Transverse colon (tissue), 4 donors: ENCODE measurements at regions not wholly inside any gene's neighbourhood (a gene's known extent, or its start where the extent isn't known, plus 50 kb on each side); places are given as distances from the start of the nearest gene placed in this dataset.

Experiments
- DNase-seq: peaks from one replicate; pipeline ENCODE4 v3.0.0-alpha.2; 2019
- H3K27ac ChIP-seq, 4 donors: fragments of 200-600 bp; sonication (generic); 2 replicates each; pipeline ENCODE4 v1.5.1; 2016 to 2018; ENCODE audit warnings: inconsistent platforms in 4 of 4
- H3K27me3 ChIP-seq: fragments of 200-600 bp; sonication (generic); 2 replicates; pipeline ENCODE4 v1.5.1; 2017; ENCODE audit warnings: inconsistent platforms
- H3K36me3 ChIP-seq, 4 donors: fragments of 200-600 bp; sonication (generic); 2 replicates each; pipeline ENCODE4 v1.5.1; 2017 to 2019; ENCODE audit warnings: inconsistent platforms in 4 of 4
- H3K4me1 ChIP-seq, 4 donors: fragments of 200-600 bp; sonication (generic); 2 replicates each; pipeline ENCODE4 v1.5.1; 2017 to 2020; ENCODE audit warnings: inconsistent platforms in 4 of 4
- H3K4me3 ChIP-seq, 4 donors: fragments of 200-600 bp; sonication (generic); 1 replicate in 1 of 4; 2 replicates in 3 of 4; pipeline versions ENCODE4 v1.5.1 to v1.6.1; 2017 to 2019; ENCODE audit warnings: inconsistent platforms in 4 of 4
- H3K9me3 ChIP-seq, 2 donors: fragments of 200-600 bp; sonication (generic); 2 replicates each; pipeline ENCODE4 v1.5.1; 2017 to 2019; ENCODE audit warnings: inconsistent platforms in 2 of 2
- CTCF ChIP-seq, 5 experiments: fragments of 200-600 bp in 3 of 5; fragments of 450-650 bp in 2 of 5; sonication (generic) in 3 of 5; IDR thresholded peaks; 1 replicate in 2 of 5; 2 replicates in 3 of 5; pipeline ENCODE4 v1.5.1; 2016 to 2017; ENCODE audit warnings: antibody characterized with exemption in 5 of 5, inconsistent platforms in 3 of 5, mild to moderate bottlenecking in 2 of 5, moderate library complexity in 1 of 5
- EP300 ChIP-seq: sonication (generic); formaldehyde crosslinking; IDR thresholded peaks from one replicate; pipeline ENCODE4 v1.6.1; 2017; ENCODE audit warnings: antibody characterized with exemption, low read depth
- POLR2A ChIP-seq: fragments of 450-650 bp; IDR thresholded peaks from one replicate; pipeline ENCODE4 v1.6.1; 2016; ENCODE audit warnings: antibody characterized with exemption, mild to moderate bottlenecking, moderate library complexity
- POLR2AphosphoS5 ChIP-seq, 3 donors: sonication (generic); formaldehyde crosslinking; IDR thresholded peaks; one replicate each; pipeline ENCODE4 v1.6.1; 2016; ENCODE audit warnings: antibody characterized with exemption in 3 of 3
- WGBS, 2 donors: methylation state at CpG; one replicate each; pipeline ENCODE4 v1.1.5; 2018; ENCODE audit warnings: low coverage in 1 of 2; 5-methylcytosine and 5-hydroxymethylcytosine counted together
- in situ Hi-C, 4 donors: fragments of 200-750 bp; cut with MboI; loops; one replicate each; pipeline versions ENCODE4 v1.15.0 to v1.15.1; 2017; ENCODE audit warnings: low sequenced_read_pairs in 3 of 4, low pct_ligation_motif_present in 1 of 4, low pct_unique_long_range_greater_than_20kb in 1 of 4
- intact Hi-C: fragments of 100-400 bp; cut with DNase I; formaldehyde crosslinking; loops from one replicate; pipeline ENCODE4 v1.15.1; 2023; ENCODE audit warnings: low total_unique reads

GRCh38 chr2:41947701-41948396, 100.0 kb upstream of the PKDCC start:
- 45 to 47% methylated on average over 7 to 11 of the region's 11 CpGs for WGBS, 2 donors
- no peak for TF ChIP-seq POLR2AphosphoS5 (IDR thresholded peaks at IDR 0.05)
- no peak for TF ChIP-seq EP300
- TF ChIP-seq CTCF (IDR thresholded peaks at IDR 0.05) = no peak
- H3K27ac ChIP-seq = peak overlapping the region in 1 of 4 donors; percentile 2
- no peak overlapping the region for H3K4me3 ChIP-seq
- no peaks in the 10 kb centered on the region for H3K27me3 ChIP-seq
- peaks cover 0 to 7% (median 1%) of the 10 kb centered on the region in 4 donors for H3K4me1 ChIP-seq
- intact Hi-C loops = no loop called here
- no peaks in the 10 kb centered on the region for H3K9me3 ChIP-seq
- DNase-seq = no peak
- in situ Hi-C loops = no loop called here
- H3K36me3 ChIP-seq = no peaks in the 10 kb centered on the region

GRCh38 chr2:41948397-41948763, 99.4 kb upstream of the PKDCC start:
- Histone ChIP-seq H3K4me1 (peaks cover 0 to 7% (median 1%) of the 10 kb centered on the region in 4 donors), H3K9me3 (no peaks in the 10 kb centered on the region), H3K36me3 (no peaks in the 10 kb centered on the region), H3K27me3 (no peaks in the 10 kb centered on the region), H3K27ac (no peak overlapping the region), H3K4me3 (no peak overlapping the region)
- intact Hi-C loops = no loop called here
- DNase-seq = no peak
- TF ChIP-seq CTCF (IDR thresholded peaks at IDR 0.05) = no peak
- no peak for TF ChIP-seq POLR2AphosphoS5 (IDR thresholded peaks at IDR 0.05)
- no peak for TF ChIP-seq EP300
- no peak for TF ChIP-seq POLR2A
- in situ Hi-C loops = no loop called here
- WGBS, 2 donors = 90 to 93% methylated on average over 2 to 3 of the region's 3 CpGs

GRCh38 chr2:41949091-41949882, 98.5 kb upstream of the PKDCC start:
- H3K36me3 ChIP-seq = no peaks in the 10 kb centered on the region
- 32 to 62% methylated on average over 2 to 7 of the region's 7 CpGs for WGBS, 2 donors
- no peak for DNase-seq
- TF ChIP-seq POLR2A (no peak), EP300 (no peak), CTCF (IDR thresholded peaks at IDR 0.05) (no peak), POLR2AphosphoS5 (IDR thresholded peaks at IDR 0.05) (no peak)
- peaks cover 0 to 7% (median 1%) of the 10 kb centered on the region in 4 donors for H3K4me1 ChIP-seq
- H3K9me3 ChIP-seq = no peaks in the 10 kb centered on the region
- no peak overlapping the region for H3K4me3 ChIP-seq
- intact Hi-C loops = no loop called here
- in situ Hi-C loops = no loop called here
- H3K27me3 ChIP-seq = no peaks in the 10 kb centered on the region
- H3K27ac ChIP-seq = no peak overlapping the region

GRCh38 chr2:41949883-41950665, 97.7 kb upstream of the PKDCC start:
- TF ChIP-seq CTCF (IDR thresholded peaks at IDR 0.05) (no peak), POLR2A (no peak), POLR2AphosphoS5 (IDR thresholded peaks at IDR 0.05) (no peak), EP300 (no peak)
- H3K27ac ChIP-seq = no peak overlapping the region
- intact Hi-C loops (no loop called here), in situ Hi-C loops (no loop called here)
- no peaks in the 10 kb centered on the region for H3K36me3 ChIP-seq
- 76 to 86% methylated on average over 2 to 4 of the region's 4 CpGs for WGBS, 2 donors
- no peak for DNase-seq
- H3K9me3 ChIP-seq = no peaks in the 10 kb centered on the region
- H3K4me3 ChIP-seq = no peak overlapping the region
- peaks cover 0 to 7% (median 1%) of the 10 kb centered on the region in 4 donors for H3K4me1 ChIP-seq
- no peaks in the 10 kb centered on the region for H3K27me3 ChIP-seq
